Muscle of back (tissue), 3 donors: ENCODE measurements at regions not wholly inside any gene's neighbourhood (a gene's known extent, or its start where the extent isn't known, plus 50 kb on each side); places are given as distances from the start of the nearest gene placed in this dataset.
A peak's percentile ranks its signal among the peaks of the same experiment; 100 is the strongest.

Source experiments
- DNase-seq, 3 donors: peaks; one replicate each; pipeline versions ENCODE4 v3.0.0 to v3.0.0-alpha.2; 2013

DNA sequence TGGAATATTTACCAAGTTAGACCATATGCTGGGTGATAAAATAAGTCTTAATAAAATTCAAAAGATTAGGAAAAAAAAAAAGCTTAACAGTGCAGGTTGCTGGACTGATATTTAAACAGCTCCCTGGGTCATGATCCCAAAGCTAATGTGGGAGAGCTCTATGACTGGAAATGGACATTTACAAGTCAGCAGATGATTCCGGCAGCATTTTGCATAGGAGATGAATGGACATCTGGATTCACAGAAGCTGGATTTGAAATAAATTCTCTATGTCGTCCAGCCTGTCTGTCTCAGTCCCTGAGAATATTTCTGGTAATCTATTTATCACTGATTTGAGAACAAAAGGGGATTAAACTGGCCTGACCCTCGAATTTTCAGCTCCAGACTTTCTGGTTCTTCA lies 52.3 kb upstream of the KLHL25 start:
- DNase-seq, result no peak

DNA sequence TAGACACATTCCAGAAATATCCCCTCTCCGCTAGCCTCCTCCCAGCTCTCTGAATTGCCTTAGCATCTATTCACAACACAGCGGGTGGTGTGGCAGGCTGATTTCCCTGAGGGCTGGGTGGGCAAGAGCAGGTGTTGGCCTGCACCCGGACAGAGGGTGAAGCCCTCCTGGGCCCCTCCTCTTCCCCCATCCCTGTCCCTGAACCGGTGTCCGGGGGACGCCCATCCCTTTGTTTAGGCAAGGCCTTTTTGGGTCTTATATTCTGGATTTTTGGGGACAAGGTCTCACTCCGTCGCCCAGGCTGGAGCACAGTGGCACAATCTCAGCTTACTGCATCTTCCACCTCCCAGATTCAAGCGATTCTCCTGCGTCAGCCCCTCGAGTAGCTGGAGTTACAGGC lies 55.2 kb upstream of the KLHL25 start:
- no peak for DNase-seq

DNA sequence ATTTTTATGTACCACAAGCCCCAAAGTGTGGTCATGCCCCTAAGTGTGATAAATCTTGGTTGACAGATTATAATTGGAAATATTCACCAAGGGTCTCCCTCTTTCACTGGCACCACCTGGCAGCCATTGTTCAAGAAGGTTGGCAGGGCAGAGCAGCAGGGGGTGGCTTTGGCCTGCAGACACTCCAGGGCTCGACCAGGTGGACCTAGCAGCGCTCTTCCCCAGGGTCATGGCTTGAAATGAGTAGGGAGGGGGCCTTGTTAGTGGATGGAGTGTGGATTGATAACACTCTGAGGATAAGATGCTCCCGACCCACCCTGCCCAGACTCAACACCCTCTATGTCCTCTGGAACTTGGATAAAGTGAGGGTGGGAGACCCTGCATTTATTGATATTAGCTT lies 58.2 kb upstream of the KLHL25 start:
- DNase-seq, result no peak

DNA sequence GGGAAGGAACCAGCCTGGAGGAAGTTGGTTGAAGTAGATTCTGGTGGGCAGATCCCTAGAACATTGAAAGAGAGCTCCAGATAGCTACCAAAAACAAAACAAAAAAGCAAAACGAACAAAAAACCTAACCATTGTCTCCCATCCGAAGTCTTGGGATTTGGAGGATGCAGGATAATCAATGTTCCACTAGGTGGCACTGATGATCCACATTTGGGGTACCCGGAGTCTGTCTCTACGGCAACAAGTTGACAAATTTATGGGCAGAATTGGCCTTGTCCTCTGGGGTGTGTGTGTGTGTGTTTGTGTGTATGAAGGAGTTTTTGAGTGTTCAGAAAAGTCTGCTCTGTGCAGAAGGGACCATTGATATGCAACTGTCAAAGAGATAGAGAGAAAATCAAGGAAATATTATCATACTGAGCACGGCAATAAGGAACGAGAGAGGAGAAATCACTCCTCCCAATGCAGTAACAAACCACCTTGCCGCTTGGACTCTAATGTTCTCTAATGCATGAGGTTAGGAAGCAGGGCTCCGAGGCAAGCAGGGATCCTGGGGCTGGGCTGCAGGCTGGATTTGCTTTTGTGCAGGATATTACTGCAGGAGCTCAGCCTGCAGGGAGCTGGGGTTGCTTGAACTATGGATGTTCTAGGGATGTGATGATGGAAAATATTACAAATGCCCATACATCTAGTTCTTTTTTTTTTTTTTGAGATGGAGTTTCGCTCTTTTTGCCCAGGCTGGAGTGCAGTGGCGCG lies 59.8 kb upstream of the KLHL25 start:
- DNase-seq, result peak; percentile 54 to 80 (median 67)

DNA sequence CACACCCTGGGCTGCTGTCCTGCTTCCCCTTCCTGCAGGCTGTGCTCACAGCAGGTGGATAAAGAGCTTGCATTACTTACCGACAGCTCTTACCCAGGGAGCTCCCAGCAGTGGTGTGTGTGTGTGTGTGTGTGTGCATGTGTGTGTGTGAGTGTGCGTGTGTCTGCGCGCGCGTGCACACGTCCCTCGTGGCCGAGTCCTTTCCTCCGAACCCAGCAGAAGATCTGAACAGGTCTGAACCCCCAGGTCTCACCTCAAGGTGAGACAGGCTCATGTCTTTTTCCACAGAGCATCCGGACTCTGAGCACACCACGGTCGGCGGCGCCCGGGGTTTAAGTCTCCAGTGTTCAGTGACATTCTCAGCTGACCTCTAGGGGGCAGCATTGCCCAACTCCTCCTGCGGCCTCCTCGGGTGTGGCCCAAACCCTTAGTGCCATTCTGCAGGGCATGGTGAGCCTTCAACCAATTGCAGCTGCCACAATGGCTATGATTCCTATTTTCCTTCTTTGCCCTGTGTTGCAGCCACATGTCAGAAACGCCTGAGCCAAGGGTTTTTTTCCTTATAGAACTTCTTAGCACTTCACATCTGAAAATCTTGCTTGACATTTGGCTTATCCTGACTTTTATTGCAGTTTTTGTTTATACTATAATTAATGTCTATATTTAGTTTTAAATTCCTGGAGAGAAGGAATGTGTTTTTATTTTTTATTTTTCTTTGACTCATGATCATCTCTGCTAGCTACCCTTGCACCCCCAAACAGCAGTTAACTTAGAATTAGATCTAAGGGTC lies 64.1 kb upstream of the KLHL25 start:
- DNase-seq, result peak; percentile 43 to 67 (median 61)

DNA sequence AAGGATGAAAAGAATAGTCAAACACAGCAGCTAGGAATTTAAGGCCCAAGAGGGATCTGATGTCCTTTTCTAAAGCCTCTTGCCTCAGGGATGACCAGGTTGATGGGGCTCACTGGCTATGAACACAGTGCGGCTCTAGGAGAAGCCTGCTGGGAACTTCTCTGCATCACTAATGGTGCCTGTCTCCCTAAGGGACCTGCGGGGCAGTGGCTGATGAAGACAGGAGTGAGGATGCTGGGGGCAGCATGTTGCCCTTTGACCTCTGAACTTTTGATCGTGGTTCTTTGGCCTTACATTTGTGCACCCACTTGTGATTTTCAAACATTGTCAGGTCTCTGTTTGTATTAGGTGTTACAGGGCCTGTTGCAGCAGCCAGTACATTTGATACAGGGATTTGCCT lies 64.9 kb upstream of the KLHL25 start:
- no peak for DNase-seq

DNA sequence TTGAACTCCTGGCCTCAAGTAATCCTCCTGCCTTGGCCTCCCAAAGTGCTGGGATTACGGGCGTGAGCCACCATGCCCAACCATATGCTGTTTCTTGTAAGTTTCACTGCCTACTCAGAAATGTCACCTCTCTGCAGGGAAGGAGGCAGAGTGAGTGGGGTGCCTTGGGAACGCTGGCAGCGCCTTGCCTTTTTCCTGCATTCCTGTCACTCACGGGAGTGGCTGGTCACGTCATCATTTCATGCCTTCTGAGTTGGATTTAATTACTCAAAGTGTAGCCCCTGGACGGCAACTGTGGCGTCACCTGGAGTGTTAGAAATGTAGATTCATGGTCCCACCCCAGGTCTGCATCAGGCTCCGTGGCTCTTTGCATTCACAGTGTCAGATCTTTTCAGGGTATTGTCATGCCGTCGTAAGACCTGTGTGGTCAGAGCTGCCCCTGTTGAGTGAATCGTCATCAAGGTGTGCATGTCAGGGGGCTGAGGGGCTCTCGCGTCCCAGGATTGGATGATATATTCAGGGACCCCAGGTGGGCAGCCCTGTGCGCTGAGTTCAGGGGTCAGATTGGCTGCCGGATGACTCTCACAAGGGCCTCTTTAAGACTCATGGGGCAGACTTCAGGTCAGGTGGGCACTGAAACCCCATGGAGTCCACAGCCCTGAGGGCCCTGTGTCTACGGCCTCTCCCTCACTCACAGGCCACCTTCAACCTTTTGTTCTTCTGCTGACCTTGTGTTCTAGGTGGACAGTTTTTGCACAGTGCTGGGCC lies 65.9 kb upstream of the KLHL25 start:
- no peak for DNase-seq

DNA sequence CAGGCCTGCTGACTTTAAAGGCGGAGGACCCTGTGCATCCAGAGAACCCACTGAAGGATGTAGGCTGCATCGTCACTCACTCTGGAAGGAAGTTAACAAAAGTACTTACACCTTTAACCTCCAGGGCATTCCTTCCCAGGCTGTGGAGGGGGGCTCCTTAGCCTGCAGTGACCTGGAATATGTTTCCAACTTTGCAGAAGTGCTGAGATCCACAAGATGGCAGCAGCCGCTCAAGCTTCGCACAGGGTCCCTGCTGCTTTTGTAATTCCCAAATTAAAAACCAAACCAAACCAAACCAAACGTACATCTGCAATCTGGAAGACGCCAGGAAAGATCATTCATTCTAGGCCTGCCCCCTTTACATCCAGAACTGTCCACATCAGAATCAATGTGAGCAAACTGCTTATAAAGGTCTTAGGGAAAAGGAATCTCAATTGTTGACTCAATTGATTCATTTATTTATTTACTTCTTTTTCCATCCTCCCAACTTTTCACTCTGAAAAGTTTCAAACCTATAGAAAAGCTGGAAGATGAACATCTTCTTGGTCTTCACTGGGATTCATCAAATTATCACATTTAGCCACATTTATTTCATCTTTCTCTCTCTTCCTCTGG lies 70.5 kb upstream of the KLHL25 start:
- DNase-seq, result peak in 2 of 3 donors; percentile 67 to 76

DNA sequence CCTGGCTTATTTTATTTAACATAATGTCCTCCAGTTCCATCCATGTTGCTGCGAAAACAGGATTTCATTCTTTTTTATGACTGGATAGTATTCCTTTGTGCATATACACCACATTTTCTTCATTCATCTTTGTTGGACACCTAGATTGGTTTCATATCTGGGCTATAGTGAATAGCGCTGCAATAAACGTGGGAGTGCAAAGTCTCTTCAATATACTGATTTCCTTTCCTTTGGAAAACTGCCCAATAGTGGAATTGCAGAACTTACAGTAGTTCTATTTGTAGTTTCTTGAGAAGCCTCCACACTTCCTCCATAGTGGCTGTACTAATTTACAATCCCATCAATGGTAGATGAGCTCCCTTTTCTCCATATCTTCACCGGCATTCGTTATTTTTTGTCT lies 72.5 kb upstream of the KLHL25 start:
- no peak for DNase-seq

DNA sequence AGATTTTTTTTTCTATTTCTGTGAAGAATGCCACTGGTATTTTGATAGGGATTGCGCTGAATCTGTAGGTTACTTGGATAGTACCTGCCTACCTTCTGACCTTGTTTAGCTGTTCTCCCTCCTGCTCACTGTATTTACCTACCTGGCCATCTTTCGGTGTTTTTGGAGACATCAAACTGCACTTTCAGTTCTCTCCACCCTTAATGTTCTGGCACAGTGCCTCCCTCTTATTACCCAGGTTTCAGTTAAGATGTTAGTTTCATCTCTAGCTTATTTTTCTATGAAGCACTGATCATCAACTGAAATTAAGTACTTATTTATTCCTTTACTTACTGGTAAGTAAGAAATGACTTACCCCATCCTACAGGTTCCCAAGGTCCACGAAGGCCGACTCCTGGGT lies 74.4 kb upstream of the KLHL25 start:
- DNase-seq, result no peak

DNA sequence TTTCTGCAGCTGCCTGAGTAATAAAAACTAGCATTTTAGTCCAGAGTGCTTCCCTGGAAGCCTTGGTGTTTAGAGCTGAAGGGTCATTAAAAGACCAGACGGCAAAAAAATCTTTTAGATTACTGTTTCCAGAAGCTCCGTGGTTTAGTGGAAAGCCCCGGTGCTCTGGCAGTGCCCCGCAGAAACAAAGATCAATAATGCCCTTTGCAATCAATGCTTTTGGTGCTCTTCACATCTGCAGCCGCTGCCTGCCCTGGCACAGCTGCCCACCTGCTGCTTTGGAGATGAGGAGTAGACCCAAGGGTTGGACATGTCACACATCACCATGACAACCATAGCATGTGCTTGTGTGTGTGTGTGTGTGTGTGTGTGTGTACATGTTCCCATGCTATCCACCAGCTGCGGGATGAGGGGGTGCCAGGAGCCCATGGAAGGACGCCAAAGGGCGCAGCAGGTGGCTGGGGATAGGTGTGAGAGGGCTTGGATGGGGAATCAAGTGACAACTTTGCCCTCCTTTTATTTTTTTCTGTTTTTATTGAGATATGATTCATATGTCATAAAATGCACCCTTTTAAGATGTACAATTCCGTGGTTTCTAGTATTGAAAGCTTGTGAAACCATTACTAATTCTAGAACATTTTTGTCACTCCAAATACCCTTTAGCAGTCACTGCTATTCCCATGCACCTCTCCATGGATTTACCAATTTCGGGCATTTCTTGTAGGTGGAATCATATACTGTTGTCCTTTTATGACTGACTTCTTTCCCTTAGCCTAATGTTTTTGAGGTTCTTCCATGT lies 75.7 kb upstream of the KLHL25 start:
- no peak for DNase-seq

DNA sequence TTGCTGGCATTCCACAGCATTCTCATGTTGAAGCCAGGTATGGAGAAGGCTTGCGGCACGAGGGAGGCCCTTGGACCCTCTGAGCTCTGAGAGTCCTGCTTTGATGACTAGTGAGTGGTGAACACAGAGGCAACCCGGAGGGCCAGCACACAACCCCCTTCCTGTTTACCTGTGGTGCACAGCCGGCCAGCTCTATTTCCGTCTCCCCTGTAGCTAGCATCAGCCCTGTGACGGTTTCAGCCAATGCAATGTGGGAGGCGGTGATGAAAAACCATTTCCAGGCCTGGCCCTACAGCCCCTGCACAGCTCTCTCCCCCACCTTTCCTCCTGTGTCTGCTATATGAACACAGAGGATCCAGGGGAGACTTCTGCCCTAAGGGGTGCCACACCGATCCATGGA lies 76.8 kb upstream of the KLHL25 start:
- DNase-seq, result no peak

DNA sequence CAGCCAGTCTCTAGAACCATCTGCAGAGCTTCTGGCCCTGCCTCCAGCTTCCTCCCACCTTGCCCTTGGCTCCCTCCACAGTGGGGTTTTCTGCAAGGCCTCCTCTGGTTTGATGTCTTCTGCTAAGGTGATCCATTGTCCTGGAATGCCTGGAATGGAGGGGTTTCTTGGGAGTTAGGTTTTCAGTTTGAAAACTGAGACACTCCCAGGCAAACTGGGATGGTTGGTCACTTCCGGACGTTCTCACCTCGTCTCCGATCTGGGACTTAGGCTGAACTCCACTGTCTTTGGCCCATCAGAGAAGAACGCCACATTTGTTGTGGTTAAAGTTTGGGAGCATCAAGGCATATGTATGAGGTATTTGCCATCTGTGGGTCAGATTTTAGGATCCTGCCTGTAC lies 77.4 kb upstream of the KLHL25 start:
- DNase-seq, result no peak

DNA sequence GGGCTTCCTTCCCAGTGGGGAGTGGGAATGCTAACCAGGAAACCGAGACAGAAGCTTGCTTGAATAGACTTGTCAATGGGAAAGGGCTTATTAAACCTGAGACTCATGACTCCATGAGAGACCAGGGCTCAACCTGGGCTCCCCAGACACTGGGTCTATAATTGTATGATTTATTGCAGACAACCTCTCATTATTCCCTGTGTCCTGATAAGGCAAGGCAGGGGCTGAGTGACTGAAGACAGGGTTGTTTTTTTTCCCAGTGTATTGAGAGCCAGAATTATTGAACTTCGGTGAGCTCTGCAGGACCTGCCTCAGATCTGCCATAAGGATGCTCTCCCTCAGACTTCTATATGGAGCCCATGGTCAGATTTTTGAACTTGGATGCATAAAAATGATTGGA lies 79.5 kb upstream of the KLHL25 start:
- DNase-seq, result no peak

DNA sequence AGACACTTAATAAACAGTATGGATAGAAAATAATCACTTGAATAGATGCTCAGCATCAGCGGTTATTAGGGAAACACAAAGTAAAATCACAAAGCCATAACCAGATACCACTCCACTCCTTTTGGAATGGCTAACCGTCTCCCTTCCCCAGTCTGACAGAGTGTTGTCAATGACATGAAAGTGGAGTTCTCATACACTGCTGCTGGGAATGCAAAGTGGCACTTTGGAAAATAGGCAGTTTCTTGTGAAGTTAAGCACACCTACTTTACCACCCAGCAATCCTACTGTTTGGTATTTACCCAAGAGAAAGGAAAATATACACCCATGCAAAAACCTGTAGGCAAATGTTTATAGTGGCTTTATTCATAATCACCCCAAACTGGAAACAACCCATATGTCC lies 81.0 kb upstream of the KLHL25 start:
- no peak for DNase-seq

DNA sequence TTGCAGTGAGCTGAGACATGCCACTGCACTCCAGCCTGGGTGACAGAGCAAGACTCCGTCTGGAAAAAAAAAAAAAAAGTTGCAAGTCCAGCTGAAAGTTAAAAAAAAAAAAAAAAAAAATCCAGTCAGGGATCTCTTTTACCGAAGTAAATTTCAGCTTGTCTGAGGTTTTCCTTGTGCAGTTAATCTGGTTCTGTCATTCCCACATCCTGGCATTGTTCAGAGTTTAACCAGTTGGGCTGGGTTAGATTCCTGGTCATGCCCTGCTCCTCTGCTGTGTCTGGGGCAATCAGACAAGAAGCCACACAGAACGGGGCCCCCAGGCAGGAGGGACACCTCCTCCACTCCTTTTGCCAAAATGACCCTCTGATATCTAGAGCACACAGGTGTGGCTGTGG lies 84.1 kb upstream of the KLHL25 start:
- DNase-seq, result no peak

DNA sequence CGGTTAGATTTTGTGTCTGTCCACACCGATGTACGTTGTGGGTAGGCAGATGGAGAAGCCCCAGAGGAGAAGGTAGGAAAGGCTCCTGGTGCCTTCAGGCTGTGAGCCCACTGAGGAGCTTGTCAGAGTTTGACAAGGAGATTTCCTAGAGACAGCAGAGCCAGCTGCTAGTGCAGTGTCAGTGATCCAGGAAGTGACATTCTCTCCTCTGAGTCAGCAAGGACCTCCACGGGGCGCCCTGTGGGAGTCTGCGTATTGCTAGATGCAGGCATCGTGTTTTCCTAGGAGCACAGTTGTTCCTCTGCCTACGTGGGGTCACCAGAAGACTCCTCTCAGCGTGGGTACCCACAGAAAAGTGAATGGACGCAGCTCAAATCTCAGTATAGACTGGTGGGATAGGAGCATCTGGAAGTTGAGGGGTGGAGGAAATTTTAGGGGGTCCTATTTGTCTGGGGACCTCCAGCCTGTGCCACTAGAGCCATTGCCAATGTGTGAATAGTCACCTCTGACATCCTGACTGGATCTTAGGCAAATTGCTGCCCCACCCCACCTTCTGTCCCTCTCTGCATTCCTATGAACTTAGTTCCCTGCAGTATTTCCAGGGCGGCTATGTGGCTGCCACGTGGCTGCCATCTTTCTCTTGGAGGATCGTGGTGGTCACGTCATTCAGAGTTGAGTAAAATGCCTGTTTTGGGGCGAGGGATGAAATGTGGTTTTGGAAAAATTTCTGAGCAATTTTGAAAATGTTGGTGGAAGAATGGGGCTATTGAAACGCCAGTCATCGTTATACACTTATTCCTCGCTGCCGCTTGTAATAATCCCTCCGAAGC lies 84.8 kb upstream of the KLHL25 start:
- DNase-seq, result peak in 1 of 3 donors; percentile 32

DNA sequence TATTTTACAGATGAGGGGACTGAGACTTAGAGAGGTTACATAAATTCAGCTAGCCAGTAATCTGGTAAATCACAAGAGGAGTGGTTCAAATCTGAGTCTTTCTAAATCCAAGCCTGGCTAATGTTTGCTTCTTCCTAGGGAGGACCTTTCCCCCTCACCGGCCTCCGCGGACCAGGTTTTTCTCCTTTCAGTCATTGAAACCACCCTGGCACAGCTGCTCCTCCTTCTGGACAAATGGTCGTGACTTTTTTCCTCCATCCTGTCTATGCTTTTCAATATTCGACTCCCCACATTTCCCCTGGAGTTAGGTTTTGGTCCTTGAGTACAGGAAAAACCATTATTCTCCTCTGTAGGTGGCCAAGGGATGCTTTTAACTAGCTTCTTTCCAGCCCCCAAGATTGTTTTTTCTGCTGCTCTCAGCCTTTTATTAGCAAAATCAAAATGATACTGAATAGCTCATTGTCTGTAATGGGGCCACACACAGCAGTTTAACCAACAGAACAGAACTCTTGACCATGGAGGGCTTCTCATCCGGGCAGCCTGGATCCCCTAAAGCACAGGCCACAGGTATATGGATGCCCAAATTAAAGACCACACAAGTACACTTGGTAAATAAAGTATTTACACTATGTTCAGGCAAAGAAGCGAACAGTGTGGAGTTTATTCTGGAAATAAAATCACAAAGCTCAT lies 85.9 kb upstream of the KLHL25 start:
- peak in 1 of 3 donors; percentile 14 for DNase-seq

DNA sequence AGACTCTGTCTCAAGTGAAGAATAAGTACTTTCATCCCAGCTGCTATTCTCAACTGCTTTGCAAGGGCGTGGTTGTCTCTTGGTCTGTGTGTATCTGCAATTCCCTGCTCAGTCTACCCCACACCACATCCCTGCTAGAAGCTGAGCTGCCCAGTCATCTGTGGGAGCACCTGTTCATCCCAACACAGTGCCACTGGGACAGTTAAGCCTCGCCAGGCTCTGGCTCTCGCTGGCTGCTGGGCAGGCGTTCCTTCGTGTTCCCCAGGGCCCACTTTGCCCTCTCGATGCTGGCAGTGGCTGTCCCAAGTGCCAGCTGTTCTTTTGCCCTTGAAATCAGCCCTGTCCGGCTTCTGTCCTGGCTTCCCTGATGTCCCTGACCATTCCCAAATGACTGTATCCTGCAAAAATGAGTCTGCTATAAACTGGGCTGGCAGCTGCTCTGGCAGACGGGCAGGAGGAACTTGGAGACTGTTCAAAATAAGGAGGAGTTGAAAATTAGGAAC lies 91.6 kb upstream of the KLHL25 start:
- DNase-seq, result peak; percentile 66 to 81 (median 76)
